SJCRH30 (cell line): ENCODE measurements at regions not wholly inside any gene's neighbourhood (a gene's known extent, or its start where the extent isn't known, plus 50 kb on each side); places are given as distances from the start of the nearest gene placed in this dataset.

ENCODE experiments used
- DNase-seq, 2 experiments: peaks; one replicate each; pipeline ENCODE4 v3.0.0-alpha.2; 2015 to 2020
- H3K27ac ChIP-seq: fragments of 250-450 bp; sonication (Bioruptor Pico); 2 replicates; pipeline ENCODE4 v1.5.1; 2020; ENCODE audit warnings: mild to moderate bottlenecking, moderate library complexity
- H3K27me3 ChIP-seq: fragments of 250-450 bp; sonication (Bioruptor Pico); 2 replicates; pipeline ENCODE4 v1.5.1; 2020; ENCODE audit warnings: mild to moderate bottlenecking, moderate library complexity
- H3K36me3 ChIP-seq: fragments of 250-450 bp; sonication (Bioruptor Pico); 2 replicates; pipeline ENCODE4 v1.5.1; 2020; ENCODE audit warnings: mild to moderate bottlenecking, moderate library complexity
- H3K4me1 ChIP-seq: fragments of 250-450 bp; sonication (Bioruptor Pico); 2 replicates; pipeline ENCODE4 v1.5.1; 2020; ENCODE audit warnings: mild to moderate bottlenecking, moderate library complexity
- H3K4me3 ChIP-seq: fragments of 250-450 bp; sonication (Bioruptor Pico); 2 replicates; pipeline ENCODE4 v1.5.1; 2020; ENCODE audit warnings: mild to moderate bottlenecking, moderate library complexity
- H3K9me3 ChIP-seq: fragments of 250-450 bp; sonication (Bioruptor Pico); replicated peaks from 2 replicates; pipeline ENCODE4 v1.5.1; 2020; ENCODE audit warnings: mild to moderate bottlenecking, moderate library complexity

GRCh38 chr12:93022603-93023340 lies 93.7 kb upstream of the EEA1 start:
- H3K27ac ChIP-seq, result no peak overlapping the region
- H3K9me3 ChIP-seq, result no peaks in the 10 kb centered on the region
- DNase-seq, result peak; percentile 45 to 56

GRCh38 chr12:93025145-93026103 lies 96.3 kb upstream of the EEA1 start:
- Histone ChIP-seq H3K4me1 (peaks cover 11% of the 10 kb centered on the region), H3K4me3 (no peak overlapping the region), H3K9me3 (no peaks in the 10 kb centered on the region), H3K36me3 (no peaks in the 10 kb centered on the region), H3K27ac (no peak overlapping the region), H3K27me3 (no peaks in the 10 kb centered on the region)
- DNase-seq, result peak in 1 of 2 experiments; percentile 35

More at GRCh38 chr12:93022603-93023340, 93.7 kb upstream of the EEA1 start:
- Histone ChIP-seq H3K4me3 (no peak overlapping the region), H3K36me3 (no peaks in the 10 kb centered on the region), H3K27me3 (no peaks in the 10 kb centered on the region), H3K4me1 (peaks cover 11% of the 10 kb centered on the region)

- H3K4me3 ChIP-seq, result no peak overlapping the region
- H3K36me3 ChIP-seq, result no peaks in the 10 kb centered on the region
- no peaks in the 10 kb centered on the region for H3K9me3 ChIP-seq
- DNase-seq, result no peak
- H3K27me3 ChIP-seq, result no peaks in the 10 kb centered on the region
- no peak overlapping the region for H3K27ac ChIP-seq
- peaks cover 11% of the 10 kb centered on the region for H3K4me1 ChIP-seq
Observed at GRCh38 chr12:93027041-93027440, 97.9 kb upstream of the EEA1 start.

- no peak for DNase-seq
- Histone ChIP-seq H3K4me1 (peaks cover 4% of the 10 kb centered on the region), H3K36me3 (no peaks in the 10 kb centered on the region), H3K4me3 (no peak overlapping the region), H3K27me3 (no peaks in the 10 kb centered on the region), H3K27ac (no peak overlapping the region), H3K9me3 (no peaks in the 10 kb centered on the region)
Observed at GRCh38 chr12:93029091-93029490, 100.0 kb upstream of the EEA1 start.

GRCh38 chr12:93031028-93031427 lies 101.9 kb upstream of the EEA1 start:
- Histone ChIP-seq H3K4me1 (peaks cover 4% of the 10 kb centered on the region), H3K27ac (no peak overlapping the region), H3K4me3 (no peak overlapping the region), H3K36me3 (no peaks in the 10 kb centered on the region), H3K9me3 (no peaks in the 10 kb centered on the region), H3K27me3 (no peaks in the 10 kb centered on the region)
- no peak for DNase-seq

- Histone ChIP-seq H3K27me3 (no peaks in the 10 kb centered on the region), H3K36me3 (no peaks in the 10 kb centered on the region), H3K4me1 (peaks cover 4% of the 10 kb centered on the region), H3K9me3 (no peaks in the 10 kb centered on the region), H3K27ac (peak overlapping the region; percentile 15), H3K4me3 (no peak overlapping the region)
- DNase-seq, result peak; percentile 29 to 65
Observed at GRCh38 chr12:93032758-93033157, 103.7 kb upstream of the EEA1 start.

GRCh38 chr12:93033948-93034347 lies 104.9 kb upstream of the EEA1 start:
- Histone ChIP-seq H3K36me3 (no peaks in the 10 kb centered on the region), H3K4me1 (peaks cover 4% of the 10 kb centered on the region), H3K9me3 (no peaks in the 10 kb centered on the region), H3K27me3 (no peaks in the 10 kb centered on the region), H3K27ac (no peak overlapping the region), H3K4me3 (no peak overlapping the region)
- no peak for DNase-seq

GRCh38 chr12:93039062-93039461 lies 110.0 kb upstream of the EEA1 start:
- Histone ChIP-seq H3K36me3 (no peaks in the 10 kb centered on the region), H3K27ac (no peak overlapping the region), H3K4me3 (no peak overlapping the region), H3K4me1 (no peaks in the 10 kb centered on the region; the same call in 1 of the 2 replicates), H3K9me3 (no peaks in the 10 kb centered on the region), H3K27me3 (no peaks in the 10 kb centered on the region)
- DNase-seq, result no peak

- H3K4me1 ChIP-seq, result no peaks in the 10 kb centered on the region
- no peaks in the 10 kb centered on the region for H3K36me3 ChIP-seq
- H3K27ac ChIP-seq, result no peak overlapping the region
- no peak for DNase-seq
- H3K27me3 ChIP-seq, result no peaks in the 10 kb centered on the region
- H3K9me3 ChIP-seq, result no peaks in the 10 kb centered on the region
- no peak overlapping the region for H3K4me3 ChIP-seq
Observed at GRCh38 chr12:93039930-93040329, 110.8 kb upstream of the EEA1 start.

GRCh38 chr12:93040367-93040766 lies 111.3 kb upstream of the EEA1 start:
- H3K27me3 ChIP-seq, result no peaks in the 10 kb centered on the region
- no peak overlapping the region for H3K4me3 ChIP-seq
- no peaks in the 10 kb centered on the region for H3K36me3 ChIP-seq
- DNase-seq, result no peak
- no peak overlapping the region for H3K27ac ChIP-seq
- H3K4me1 ChIP-seq, result no peaks in the 10 kb centered on the region
- no peaks in the 10 kb centered on the region for H3K9me3 ChIP-seq

- Histone ChIP-seq H3K27me3 (no peaks in the 10 kb centered on the region), H3K27ac (no peak overlapping the region), H3K36me3 (no peaks in the 10 kb centered on the region), H3K4me1 (no peaks in the 10 kb centered on the region), H3K9me3 (no peaks in the 10 kb centered on the region), H3K4me3 (no peak overlapping the region)
- no peak for DNase-seq
Observed at GRCh38 chr12:93041416-93041815, 112.3 kb upstream of the EEA1 start.

GRCh38 chr12:93042283-93042682 lies 113.2 kb upstream of the EEA1 start:
- H3K36me3 ChIP-seq, result no peaks in the 10 kb centered on the region
- DNase-seq, result no peak
- no peak overlapping the region for H3K27ac ChIP-seq
- H3K4me1 ChIP-seq, result no peaks in the 10 kb centered on the region
- no peaks in the 10 kb centered on the region for H3K27me3 ChIP-seq
- no peak overlapping the region for H3K4me3 ChIP-seq
- H3K9me3 ChIP-seq, result no peaks in the 10 kb centered on the region

- Histone ChIP-seq H3K4me3 (no peak overlapping the region), H3K27ac (no peak overlapping the region), H3K36me3 (no peaks in the 10 kb centered on the region), H3K27me3 (no peaks in the 10 kb centered on the region), H3K9me3 (no peaks in the 10 kb centered on the region), H3K4me1 (no peaks in the 10 kb centered on the region)
- DNase-seq, result no peak
Observed at GRCh38 chr12:93042684-93043083, 113.6 kb upstream of the EEA1 start.

GRCh38 chr12:93043192-93043876 lies 114.2 kb upstream of the EEA1 start:
- H3K4me1 ChIP-seq, result no peaks in the 10 kb centered on the region
- no peaks in the 10 kb centered on the region for H3K27me3 ChIP-seq
- H3K27ac ChIP-seq, result no peak overlapping the region
- no peaks in the 10 kb centered on the region for H3K9me3 ChIP-seq
- H3K4me3 ChIP-seq, result no peak overlapping the region
- H3K36me3 ChIP-seq, result no peaks in the 10 kb centered on the region
- DNase-seq, result no peak

- H3K27me3 ChIP-seq, result no peaks in the 10 kb centered on the region
- no peak overlapping the region for H3K4me3 ChIP-seq
- no peaks in the 10 kb centered on the region for H3K36me3 ChIP-seq
- no peaks in the 10 kb centered on the region for H3K9me3 ChIP-seq
- no peak overlapping the region for H3K27ac ChIP-seq
- DNase-seq, result no peak
- H3K4me1 ChIP-seq, result no peaks in the 10 kb centered on the region
Observed at GRCh38 chr12:93043877-93044209, 114.7 kb upstream of the EEA1 start.
